Upper lobe of left lung (tissue), 4 donors: ENCODE measurements at regions not wholly inside any gene's neighbourhood (a gene's known extent, or its start where the extent isn't known, plus 50 kb on each side); places are given as distances from the start of the nearest gene placed in this dataset.

Source experiments
- CTCF ChIP-seq, 6 experiments: fragments of 450-650 bp in 4 of 6; fragments of 200-600 bp in 2 of 6; sonication (generic) in 2 of 6; IDR thresholded peaks; one replicate each; pipeline ENCODE4 v1.5.1; 2016 to 2019; ENCODE audit warnings: antibody characterized with exemption in 6 of 6
- POLR2AphosphoS5 ChIP-seq, 2 donors: sonication (generic); formaldehyde crosslinking; IDR thresholded peaks; one replicate each; pipeline ENCODE4 v1.5.1; 2017; ENCODE audit warnings: antibody characterized with exemption in 2 of 2

DNA sequence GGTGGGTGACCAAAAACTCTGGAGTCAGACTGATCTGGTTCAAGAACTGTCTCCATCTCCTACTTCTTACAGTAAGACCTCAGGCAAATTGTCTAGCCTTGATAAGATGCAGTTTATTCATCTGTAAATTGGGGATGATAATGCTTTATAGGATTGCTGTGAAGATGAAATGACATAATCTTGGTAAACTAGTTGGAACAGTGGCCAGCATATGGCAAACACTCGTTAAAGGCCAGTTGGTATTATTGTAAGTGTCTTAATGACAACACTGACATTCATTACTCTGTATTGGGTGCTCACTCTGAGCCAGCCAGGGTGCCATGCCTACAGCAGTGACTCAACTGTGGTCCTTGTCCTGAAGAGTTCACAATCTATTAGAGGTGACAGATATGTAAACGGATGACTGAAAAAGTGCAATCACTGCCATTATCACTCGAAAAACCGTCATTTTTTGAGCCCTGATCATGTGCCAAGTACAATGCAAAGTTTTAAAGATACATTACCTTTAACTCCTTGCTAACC, 84.9 kb upstream of the HSPA9 start:
- TF ChIP-seq POLR2AphosphoS5 (IDR thresholded peaks at IDR 0.05) (no peak), CTCF (IDR thresholded peaks at IDR 0.05) (no peak)
